ENCODE measurements at regions not wholly inside any gene's neighbourhood (a gene's known extent, or its start where the extent isn't known, plus 50 kb on each side); places are given as distances from the start of the nearest gene placed in this dataset.

DNA sequence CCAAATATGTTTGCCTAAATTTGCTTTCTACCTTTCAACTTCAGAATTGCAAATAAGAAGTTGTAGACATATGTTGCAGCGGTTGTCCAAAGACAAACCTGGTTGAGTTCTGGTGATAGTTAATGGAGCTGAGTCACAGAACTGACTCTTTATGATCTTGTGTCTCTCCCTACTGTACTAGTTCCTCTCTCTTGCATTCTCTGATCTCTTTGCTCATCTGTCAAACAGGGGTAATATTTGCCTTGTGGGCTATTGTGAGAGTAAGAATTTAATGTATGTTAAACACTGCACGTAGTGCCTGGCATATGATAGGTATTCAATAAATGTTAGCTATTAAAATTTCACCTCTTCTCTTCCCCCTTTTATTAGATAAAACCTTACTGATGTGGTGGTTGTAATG is 283.5 kb upstream of the RGS6 start:
- H3K36me3 ChIP-seq (ENCODE audit: insufficient read depth) = no peaks in the 10 kb centered on the region; the same call in 1 of the 2 replicates
- H3K4me2 ChIP-seq = 0 out of 2 replicates have a peak overlapping the region, but pooled peaks have one; percentile 51
- H3F3A ChIP-seq (replicated peaks; ENCODE audit: low read depth) = no peaks in the 10 kb centered on the region; the same call in 1 of the 2 replicates
- no peaks in the 10 kb centered on the region for H3K27me3 ChIP-seq (ENCODE audit: insufficient read depth)
- TF ChIP-seq NANOG (IDR thresholded peaks at IDR 0.05; ENCODE audit: borderline replicate concordance) (no peak), ZNF114 (CRISPR knock-in tag; IDR thresholded peaks at IDR 0.05) (no peak), CREB1 (CRISPR knock-in tag; IDR thresholded peaks at IDR 0.05; ENCODE audit: low read depth) (no peak), STAT1 (IDR thresholded peaks at IDR 0.05; ENCODE audit: unreplicated experiment) (no peak), POLR2AphosphoS5 (IDR thresholded peaks at IDR 0.05; ENCODE audit: low read depth) (no peak), EZH2 (IDR thresholded peaks at IDR 0.05; ENCODE audit: low read depth, unreplicated experiment) (no peak), JUNB (IDR thresholded peaks at IDR 0.05; ENCODE audit: unreplicated experiment) (no peak), EZH2phosphoT487 (IDR thresholded peaks at IDR 0.05; ENCODE audit: unreplicated experiment) (no peak), ZNF331 (CRISPR knock-in tag; IDR thresholded peaks at IDR 0.05; ENCODE audit: low read depth) (no peak)
- TF ChIP-seq, protein P1, sequence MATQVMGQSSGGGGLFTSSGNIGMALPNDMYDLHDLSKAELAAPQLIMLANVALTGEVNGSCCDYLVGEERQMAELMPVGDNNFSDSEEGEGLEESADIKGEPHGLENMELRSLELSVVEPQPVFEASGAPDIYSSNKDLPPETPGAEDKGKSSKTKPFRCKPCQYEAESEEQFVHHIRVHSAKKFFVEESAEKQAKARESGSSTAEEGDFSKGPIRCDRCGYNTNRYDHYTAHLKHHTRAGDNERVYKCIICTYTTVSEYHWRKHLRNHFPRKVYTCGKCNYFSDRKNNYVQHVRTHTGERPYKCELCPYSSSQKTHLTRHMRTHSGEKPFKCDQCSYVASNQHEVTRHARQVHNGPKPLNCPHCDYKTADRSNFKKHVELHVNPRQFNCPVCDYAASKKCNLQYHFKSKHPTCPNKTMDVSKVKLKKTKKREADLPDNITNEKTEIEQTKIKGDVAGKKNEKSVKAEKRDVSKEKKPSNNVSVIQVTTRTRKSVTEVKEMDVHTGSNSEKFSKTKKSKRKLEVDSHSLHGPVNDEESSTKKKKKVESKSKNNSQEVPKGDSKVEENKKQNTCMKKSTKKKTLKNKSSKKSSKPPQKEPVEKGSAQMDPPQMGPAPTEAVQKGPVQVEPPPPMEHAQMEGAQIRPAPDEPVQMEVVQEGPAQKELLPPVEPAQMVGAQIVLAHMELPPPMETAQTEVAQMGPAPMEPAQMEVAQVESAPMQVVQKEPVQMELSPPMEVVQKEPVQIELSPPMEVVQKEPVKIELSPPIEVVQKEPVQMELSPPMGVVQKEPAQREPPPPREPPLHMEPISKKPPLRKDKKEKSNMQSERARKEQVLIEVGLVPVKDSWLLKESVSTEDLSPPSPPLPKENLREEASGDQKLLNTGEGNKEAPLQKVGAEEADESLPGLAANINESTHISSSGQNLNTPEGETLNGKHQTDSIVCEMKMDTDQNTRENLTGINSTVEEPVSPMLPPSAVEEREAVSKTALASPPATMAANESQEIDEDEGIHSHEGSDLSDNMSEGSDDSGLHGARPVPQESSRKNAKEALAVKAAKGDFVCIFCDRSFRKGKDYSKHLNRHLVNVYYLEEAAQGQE (IDR thresholded peaks at IDR 0.05; ENCODE audit: unreplicated experiment) = no peak
- TF ChIP-seq, protein P2, sequence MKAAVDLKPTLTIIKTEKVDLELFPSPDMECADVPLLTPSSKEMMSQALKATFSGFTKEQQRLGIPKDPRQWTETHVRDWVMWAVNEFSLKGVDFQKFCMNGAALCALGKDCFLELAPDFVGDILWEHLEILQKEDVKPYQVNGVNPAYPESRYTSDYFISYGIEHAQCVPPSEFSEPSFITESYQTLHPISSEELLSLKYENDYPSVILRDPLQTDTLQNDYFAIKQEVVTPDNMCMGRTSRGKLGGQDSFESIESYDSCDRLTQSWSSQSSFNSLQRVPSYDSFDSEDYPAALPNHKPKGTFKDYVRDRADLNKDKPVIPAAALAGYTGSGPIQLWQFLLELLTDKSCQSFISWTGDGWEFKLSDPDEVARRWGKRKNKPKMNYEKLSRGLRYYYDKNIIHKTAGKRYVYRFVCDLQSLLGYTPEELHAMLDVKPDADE (IDR thresholded peaks at IDR 0.05) = no peak
- TF ChIP-seq, protein P3, sequence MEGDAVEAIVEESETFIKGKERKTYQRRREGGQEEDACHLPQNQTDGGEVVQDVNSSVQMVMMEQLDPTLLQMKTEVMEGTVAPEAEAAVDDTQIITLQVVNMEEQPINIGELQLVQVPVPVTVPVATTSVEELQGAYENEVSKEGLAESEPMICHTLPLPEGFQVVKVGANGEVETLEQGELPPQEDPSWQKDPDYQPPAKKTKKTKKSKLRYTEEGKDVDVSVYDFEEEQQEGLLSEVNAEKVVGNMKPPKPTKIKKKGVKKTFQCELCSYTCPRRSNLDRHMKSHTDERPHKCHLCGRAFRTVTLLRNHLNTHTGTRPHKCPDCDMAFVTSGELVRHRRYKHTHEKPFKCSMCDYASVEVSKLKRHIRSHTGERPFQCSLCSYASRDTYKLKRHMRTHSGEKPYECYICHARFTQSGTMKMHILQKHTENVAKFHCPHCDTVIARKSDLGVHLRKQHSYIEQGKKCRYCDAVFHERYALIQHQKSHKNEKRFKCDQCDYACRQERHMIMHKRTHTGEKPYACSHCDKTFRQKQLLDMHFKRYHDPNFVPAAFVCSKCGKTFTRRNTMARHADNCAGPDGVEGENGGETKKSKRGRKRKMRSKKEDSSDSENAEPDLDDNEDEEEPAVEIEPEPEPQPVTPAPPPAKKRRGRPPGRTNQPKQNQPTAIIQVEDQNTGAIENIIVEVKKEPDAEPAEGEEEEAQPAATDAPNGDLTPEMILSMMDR (conservative IDR thresholded peaks at IDR 0.05; ENCODE audit: low read depth in 2 of 2) = no peak
- TF ChIP-seq, protein P4, sequence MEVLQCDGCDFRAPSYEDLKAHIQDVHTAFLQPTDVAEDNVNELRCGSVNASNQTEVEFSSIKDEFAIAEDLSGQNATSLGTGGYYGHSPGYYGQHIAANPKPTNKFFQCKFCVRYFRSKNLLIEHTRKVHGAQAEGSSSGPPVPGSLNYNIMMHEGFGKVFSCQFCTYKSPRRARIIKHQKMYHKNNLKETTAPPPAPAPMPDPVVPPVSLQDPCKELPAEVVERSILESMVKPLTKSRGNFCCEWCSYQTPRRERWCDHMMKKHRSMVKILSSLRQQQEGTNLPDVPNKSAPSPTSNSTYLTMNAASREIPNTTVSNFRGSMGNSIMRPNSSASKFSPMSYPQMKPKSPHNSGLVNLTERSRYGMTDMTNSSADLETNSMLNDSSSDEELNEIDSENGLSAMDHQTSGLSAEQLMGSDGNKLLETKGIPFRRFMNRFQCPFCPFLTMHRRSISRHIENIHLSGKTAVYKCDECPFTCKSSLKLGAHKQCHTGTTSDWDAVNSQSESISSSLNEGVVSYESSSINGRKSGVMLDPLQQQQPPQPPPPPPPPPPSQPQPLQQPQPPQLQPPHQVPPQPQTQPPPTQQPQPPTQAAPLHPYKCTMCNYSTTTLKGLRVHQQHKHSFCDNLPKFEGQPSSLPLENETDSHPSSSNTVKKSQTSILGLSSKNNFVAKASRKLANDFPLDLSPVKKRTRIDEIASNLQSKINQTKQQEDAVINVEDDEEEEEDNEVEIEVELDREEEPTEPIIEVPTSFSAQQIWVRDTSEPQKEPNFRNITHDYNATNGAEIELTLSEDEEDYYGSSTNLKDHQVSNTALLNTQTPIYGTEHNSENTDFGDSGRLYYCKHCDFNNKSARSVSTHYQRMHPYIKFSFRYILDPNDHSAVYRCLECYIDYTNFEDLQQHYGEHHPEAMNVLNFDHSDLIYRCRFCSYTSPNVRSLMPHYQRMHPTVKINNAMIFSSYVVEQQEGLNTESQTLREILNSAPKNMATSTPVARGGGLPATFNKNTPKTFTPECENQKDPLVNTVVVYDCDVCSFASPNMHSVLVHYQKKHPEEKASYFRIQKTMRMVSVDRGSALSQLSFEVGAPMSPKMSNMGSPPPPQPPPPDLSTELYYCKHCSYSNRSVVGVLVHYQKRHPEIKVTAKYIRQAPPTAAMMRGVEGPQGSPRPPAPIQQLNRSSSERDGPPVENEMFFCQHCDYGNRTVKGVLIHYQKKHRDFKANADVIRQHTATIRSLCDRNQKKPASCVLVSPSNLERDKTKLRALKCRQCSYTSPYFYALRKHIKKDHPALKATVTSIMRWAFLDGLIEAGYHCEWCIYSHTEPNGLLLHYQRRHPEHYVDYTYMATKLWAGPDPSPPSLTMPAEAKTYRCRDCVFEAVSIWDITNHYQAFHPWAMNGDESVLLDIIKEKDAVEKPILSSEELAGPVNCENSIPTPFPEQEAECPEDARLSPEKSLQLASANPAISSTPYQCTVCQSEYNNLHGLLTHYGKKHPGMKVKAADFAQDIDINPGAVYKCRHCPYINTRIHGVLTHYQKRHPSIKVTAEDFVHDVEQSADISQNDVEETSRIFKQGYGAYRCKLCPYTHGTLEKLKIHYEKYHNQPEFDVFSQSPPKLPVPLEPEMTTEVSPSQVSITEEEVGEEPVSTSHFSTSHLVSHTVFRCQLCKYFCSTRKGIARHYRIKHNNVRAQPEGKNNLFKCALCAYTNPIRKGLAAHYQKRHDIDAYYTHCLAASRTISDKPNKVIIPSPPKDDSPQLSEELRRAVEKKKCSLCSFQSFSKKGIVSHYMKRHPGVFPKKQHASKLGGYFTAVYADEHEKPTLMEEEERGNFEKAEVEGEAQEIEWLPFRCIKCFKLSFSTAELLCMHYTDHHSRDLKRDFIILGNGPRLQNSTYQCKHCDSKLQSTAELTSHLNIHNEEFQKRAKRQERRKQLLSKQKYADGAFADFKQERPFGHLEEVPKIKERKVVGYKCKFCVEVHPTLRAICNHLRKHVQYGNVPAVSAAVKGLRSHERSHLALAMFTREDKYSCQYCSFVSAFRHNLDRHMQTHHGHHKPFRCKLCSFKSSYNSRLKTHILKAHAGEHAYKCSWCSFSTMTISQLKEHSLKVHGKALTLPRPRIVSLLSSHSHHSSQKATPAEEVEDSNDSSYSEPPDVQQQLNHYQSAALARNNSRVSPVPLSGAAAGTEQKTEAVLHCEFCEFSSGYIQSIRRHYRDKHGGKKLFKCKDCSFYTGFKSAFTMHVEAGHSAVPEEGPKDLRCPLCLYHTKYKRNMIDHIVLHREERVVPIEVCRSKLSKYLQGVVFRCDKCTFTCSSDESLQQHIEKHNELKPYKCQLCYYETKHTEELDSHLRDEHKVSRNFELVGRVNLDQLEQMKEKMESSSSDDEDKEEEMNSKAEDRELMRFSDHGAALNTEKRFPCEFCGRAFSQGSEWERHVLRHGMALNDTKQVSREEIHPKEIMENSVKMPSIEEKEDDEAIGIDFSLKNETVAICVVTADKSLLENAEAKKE (CRISPR knock-in tag; IDR thresholded peaks at IDR 0.05) = no peak
- H3K79me2 ChIP-seq (replicated peaks; ENCODE audit: insufficient read depth) = no peaks in the 10 kb centered on the region
- no peak overlapping the region for H3K27ac ChIP-seq (ENCODE audit: low read depth)
- H4K20me1 ChIP-seq (replicated peaks; ENCODE audit: insufficient read depth) = no peaks in the 10 kb centered on the region
- Mint-ChIP-seq H3K9me3 (peaks cover 28% of the 10 kb centered on the region), H3K4me1 (peaks cover 42% of the 10 kb centered on the region), H3K36me3 (ENCODE audit: low read depth) (peaks cover 58% of the 10 kb centered on the region), H3K27ac (peak overlapping the region; percentile 80), H3K4me3 (no peak overlapping the region), H3K27me3 (ENCODE audit: insufficient read depth, low read depth, poor library complexity) (peaks cover 1% of the 10 kb centered on the region)
- no peak overlapping the region for H2AFZ ChIP-seq
- ATAC-seq (no peak), DNase-seq (ENCODE audit: low spot score) (no peak)
- 0 out of 2 replicates have a peak, but pooled peaks cover 3% of the 10 kb centered on the region for H3K9me2 ChIP-seq (ENCODE audit: insufficient read depth)
- peaks cover 44% of the 10 kb centered on the region for H3K4me1 ChIP-seq (ENCODE audit: insufficient read depth)
- no peak overlapping the region for H3K4me3 ChIP-seq

Measured in GM23338 (cell line).